Peyer's patch (tissue), 4 donors: ENCODE measurements at regions not wholly inside any gene's neighbourhood (a gene's known extent, or its start where the extent isn't known, plus 50 kb on each side); places are given as distances from the start of the nearest gene placed in this dataset.

Experiments used
- CTCF ChIP-seq, 6 experiments: fragments of 450-650 bp in 4 of 6; fragments of 200-600 bp in 2 of 6; sonication (generic) in 1 of 6; IDR thresholded peaks; one replicate each; pipeline ENCODE4 v1.5.1; 2017 to 2019; ENCODE audit warnings: antibody characterized with exemption in 6 of 6, mild to moderate bottlenecking in 3 of 6, moderate library complexity in 1 of 6
- POLR2A ChIP-seq, 2 donors: fragments of 450-650 bp; IDR thresholded peaks; one replicate each; pipeline ENCODE4 v1.5.1; 2017; ENCODE audit warnings: antibody characterized with exemption in 2 of 2, mild to moderate bottlenecking in 2 of 2, moderate library complexity in 2 of 2

- TF ChIP-seq CTCF (IDR thresholded peaks at IDR 0.05) (no peak), POLR2A (IDR thresholded peaks at IDR 0.05) (no peak)
These were observed 486.5 kb downstream of the TBC1D22A start for GRCh38 chr22:47248925-47249324.
